Spleen (tissue), 7 donors: ENCODE measurements at regions not wholly inside any gene's neighbourhood (a gene's known extent, or its start where the extent isn't known, plus 50 kb on each side); places are given as distances from the start of the nearest gene placed in this dataset.

Experiments
- CTCF ChIP-seq, 11 experiments: fragments of 200-600 bp in 7 of 11; fragments of 450-650 bp in 4 of 11; sonication (generic) in 4 of 11; IDR thresholded peaks in 8 of 11; conservative IDR thresholded peaks in 3 of 11; 1 replicate in 7 of 11; 2 replicates in 4 of 11; pipeline versions ENCODE4 v1.4.0 to v1.8.0; 2016 to 2021; ENCODE audit warnings: antibody characterized with exemption in 11 of 11, inconsistent platforms in 4 of 11, mild to moderate bottlenecking in 1 of 11
- POLR2AphosphoS5 ChIP-seq, 3 donors: sonication (generic); formaldehyde crosslinking; IDR thresholded peaks; one replicate each; pipeline ENCODE4 v1.5.1; 2017; ENCODE audit warnings: antibody characterized with exemption in 3 of 3
- donor health status: DM: no; HTN: no; CAD: no; lungs with moderate emphysema.
- donor health status: DM: no; HTN: no; CAD: no.
- donor health status: DM: no; HTN: no; CAD: no.

GRCh38 chr4:20378181-20378580, 126.5 kb downstream of the SLIT2 start:
- TF ChIP-seq POLR2AphosphoS5 (IDR thresholded peaks at IDR 0.05) (no peak), CTCF (IDR thresholded peaks at IDR 0.05 in 8 of 11, conservative IDR thresholded peaks at IDR 0.05 in 3 of 11) (no peak)
